ENCODE measurements at regions not wholly inside any gene's neighbourhood (a gene's known extent, or its start where the extent isn't known, plus 50 kb on each side); places are given as distances from the start of the nearest gene placed in this dataset.
A peak's percentile ranks its signal among the peaks of the same experiment; 100 is the strongest.

- no peaks in the 10 kb centered on the region for H3K9me3 ChIP-seq (ENCODE audit: low read depth)
- H4K20me1 ChIP-seq (ENCODE audit: low read depth), result no peaks in the 10 kb centered on the region
- H3K4me1 Mint-ChIP-seq, result no peaks in the 10 kb centered on the region
- H3K79me2 ChIP-seq (ENCODE audit: low read depth), result no peaks in the 10 kb centered on the region
- H3K27me3 Mint-ChIP-seq (ENCODE audit: insufficient read depth, low read depth), result no peaks in the 10 kb centered on the region
- no peak overlapping the region for H3K4me3 ChIP-seq
- no peaks in the 10 kb centered on the region for H3F3A ChIP-seq (ENCODE audit: low read depth)
- H3K27ac Mint-ChIP-seq, result no peak overlapping the region
- no peak for DNase-seq (ENCODE audit: low spot score)
- H3K27me3 ChIP-seq, result no peaks in the 10 kb centered on the region
- H3K36me3 ChIP-seq, result no peaks in the 10 kb centered on the region
- no peak overlapping the region for H3K4me3 Mint-ChIP-seq
- no peak overlapping the region for H3K27ac ChIP-seq
- TF ChIP-seq CTCF (IDR thresholded peaks at IDR 0.05) (no peak), EZH2 (IDR thresholded peaks at IDR 0.05) (no peak), EZH2phosphoT487 (IDR thresholded peaks at IDR 0.05) (no peak)
- H3K36me3 Mint-ChIP-seq, result no peaks in the 10 kb centered on the region
- H3K9ac ChIP-seq, result no peak overlapping the region
- no peak overlapping the region for H2AFZ ChIP-seq (replicated peaks)
- H3K4me2 ChIP-seq, result no peak overlapping the region
- H3K9me3 Mint-ChIP-seq, result peaks cover 5% of the 10 kb centered on the region
- no peaks in the 10 kb centered on the region for H3K4me1 ChIP-seq
Observed at GRCh38 chrX:27522500-27522899, 59.4 kb upstream of the PPP4R3C start.

- Mint-ChIP-seq H3K4me1 (no peaks in the 10 kb centered on the region), H3K36me3 (no peaks in the 10 kb centered on the region), H3K4me3 (no peak overlapping the region), H3K27me3 (ENCODE audit: insufficient read depth, low read depth) (no peaks in the 10 kb centered on the region), H3K9me3 (peaks cover under 1% of the 10 kb centered on the region), H3K27ac (no peak overlapping the region)
- Histone ChIP-seq H3K79me2 (ENCODE audit: low read depth) (no peaks in the 10 kb centered on the region), H3K36me3 (no peaks in the 10 kb centered on the region), H3K9me3 (ENCODE audit: low read depth) (no peaks in the 10 kb centered on the region), H3K4me3 (no peak overlapping the region), H3K27ac (no peak overlapping the region), H3K9ac (no peak overlapping the region), H4K20me1 (ENCODE audit: low read depth) (no peaks in the 10 kb centered on the region), H2AFZ (replicated peaks) (peak overlapping the region; percentile 2), H3K27me3 (no peaks in the 10 kb centered on the region), H3K4me1 (no peaks in the 10 kb centered on the region), H3K4me2 (no peak overlapping the region), H3F3A (ENCODE audit: low read depth) (no peaks in the 10 kb centered on the region)
- no peak for TF ChIP-seq EZH2phosphoT487 (IDR thresholded peaks at IDR 0.05)
- no peak for TF ChIP-seq CTCF (IDR thresholded peaks at IDR 0.05)
- no peak for TF ChIP-seq EZH2 (IDR thresholded peaks at IDR 0.05)
- DNase-seq (ENCODE audit: low spot score), result no peak
Observed at GRCh38 chrX:27519226-27519625, 56.1 kb upstream of the PPP4R3C start.

Data from neural progenitor cell (in vitro differentiated cells).